Esophagus squamous epithelium (tissue), 5 donors: ENCODE measurements at regions not wholly inside any gene's neighbourhood (a gene's known extent, or its start where the extent isn't known, plus 50 kb on each side); places are given as distances from the start of the nearest gene placed in this dataset.

Experiments
- DNase-seq: peaks from one replicate; lab custom pipeline; 2025; lab: John Stamatoyannopoulos, UW
- H3K27ac ChIP-seq, 4 donors: fragments of 200-600 bp; sonication (generic); one replicate each; pipeline ENCODE4 v1.5.1; 2016 to 2019; ENCODE audit warnings: mild to moderate bottlenecking in 1 of 4
- H3K27me3 ChIP-seq, 4 donors: fragments of 200-600 bp; sonication (generic); 1 replicate in 3 of 4; 2 replicates in 1 of 4; pipeline versions ENCODE4 v1.5.1 to v1.6.0; 2017 to 2021; ENCODE audit warnings: antibody characterized with exemption in 1 of 4
- H3K36me3 ChIP-seq, 3 donors: fragments of 200-600 bp; sonication (generic); one replicate each; pipeline ENCODE4 v1.5.1; 2016 to 2019
- H3K4me1 ChIP-seq, 3 donors: fragments of 200-600 bp; sonication (generic); one replicate each; pipeline ENCODE4 v1.5.1; 2017 to 2019
- H3K4me3 ChIP-seq, 4 donors: fragments of 200-600 bp; sonication (generic); 1 replicate in 3 of 4; 2 replicates in 1 of 4; pipeline ENCODE4 v1.5.1; 2016 to 2019; ENCODE audit warnings: mild to moderate bottlenecking in 2 of 4, moderate library complexity in 1 of 4
- H3K9me3 ChIP-seq, 3 donors: fragments of 200-600 bp; sonication (generic); one replicate each; pipeline ENCODE4 v1.5.1; 2016 to 2019
- POLR2A ChIP-seq, 4 donors: fragments of 450-650 bp; IDR thresholded peaks; one replicate each; pipeline ENCODE4 v1.6.1; 2017; ENCODE audit warnings: antibody characterized with exemption in 4 of 4, mild to moderate bottlenecking in 4 of 4, moderate library complexity in 3 of 4
- WGBS, 2 donors: methylation state at CpG; one replicate each; pipeline ENCODE4 v1.1.5; 2018; 5-methylcytosine and 5-hydroxymethylcytosine counted together
- intact Hi-C: fragments of 100-400 bp; cut with DNase I; formaldehyde crosslinking; loops from one replicate; pipeline ENCODE4 v1.15.0; 2022
- TF ChIP-seq, protein P1 (sequence below), 6 experiments: fragments of 450-650 bp in 4 of 6; fragments of 200-600 bp in 2 of 6; sonication (generic) in 2 of 6; IDR thresholded peaks; one replicate each; pipeline ENCODE4 v1.5.1; 2016 to 2019; ENCODE audit warnings: antibody characterized with exemption in 6 of 6, mild to moderate bottlenecking in 4 of 6, moderate library complexity in 4 of 6
- donor health status: DM: yes; HTN: yes; CAD: no.

DNA sequence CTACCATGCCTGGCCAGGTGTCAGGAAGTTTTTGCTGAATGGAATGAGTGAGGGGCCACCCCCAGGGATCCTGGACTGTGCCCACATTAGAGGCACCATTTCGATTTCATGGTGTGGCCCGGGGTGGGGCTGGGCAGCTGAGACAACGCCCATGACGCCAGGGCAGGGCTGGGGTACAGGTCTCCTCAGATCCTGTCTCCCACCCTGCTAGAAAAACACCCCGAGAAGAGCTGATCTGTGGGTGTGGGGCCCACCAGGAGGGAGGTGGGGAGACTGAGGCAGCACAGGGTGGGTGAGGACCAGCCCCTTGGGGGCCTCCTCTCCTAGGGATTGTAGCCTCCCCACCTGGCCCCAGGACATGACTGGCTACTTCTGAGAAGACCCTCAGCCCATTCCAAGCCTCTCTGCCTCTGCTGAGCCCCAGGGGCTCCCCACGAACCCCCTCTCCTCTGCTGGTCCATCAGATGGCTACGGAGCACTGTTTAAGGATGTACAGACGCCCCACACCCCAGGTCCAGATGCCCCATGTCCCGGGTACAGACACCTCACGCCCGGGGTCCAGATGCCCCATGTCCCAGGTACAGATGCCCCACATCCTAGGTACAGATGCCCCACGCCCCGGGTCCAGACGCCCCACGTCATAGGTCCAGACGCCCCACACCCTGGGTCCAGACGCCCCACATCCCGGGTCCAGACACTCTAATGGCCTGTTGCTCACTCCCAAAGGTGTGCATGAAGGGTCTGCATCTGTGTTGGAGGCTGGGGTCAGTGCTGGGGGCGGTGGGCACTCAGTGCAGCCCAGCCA lies 99.4 kb downstream of the MICALL2 start:
- TF ChIP-seq, protein P1, sequence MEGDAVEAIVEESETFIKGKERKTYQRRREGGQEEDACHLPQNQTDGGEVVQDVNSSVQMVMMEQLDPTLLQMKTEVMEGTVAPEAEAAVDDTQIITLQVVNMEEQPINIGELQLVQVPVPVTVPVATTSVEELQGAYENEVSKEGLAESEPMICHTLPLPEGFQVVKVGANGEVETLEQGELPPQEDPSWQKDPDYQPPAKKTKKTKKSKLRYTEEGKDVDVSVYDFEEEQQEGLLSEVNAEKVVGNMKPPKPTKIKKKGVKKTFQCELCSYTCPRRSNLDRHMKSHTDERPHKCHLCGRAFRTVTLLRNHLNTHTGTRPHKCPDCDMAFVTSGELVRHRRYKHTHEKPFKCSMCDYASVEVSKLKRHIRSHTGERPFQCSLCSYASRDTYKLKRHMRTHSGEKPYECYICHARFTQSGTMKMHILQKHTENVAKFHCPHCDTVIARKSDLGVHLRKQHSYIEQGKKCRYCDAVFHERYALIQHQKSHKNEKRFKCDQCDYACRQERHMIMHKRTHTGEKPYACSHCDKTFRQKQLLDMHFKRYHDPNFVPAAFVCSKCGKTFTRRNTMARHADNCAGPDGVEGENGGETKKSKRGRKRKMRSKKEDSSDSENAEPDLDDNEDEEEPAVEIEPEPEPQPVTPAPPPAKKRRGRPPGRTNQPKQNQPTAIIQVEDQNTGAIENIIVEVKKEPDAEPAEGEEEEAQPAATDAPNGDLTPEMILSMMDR (IDR thresholded peaks at IDR 0.05): no peak
- no peak for TF ChIP-seq POLR2A (IDR thresholded peaks at IDR 0.05)
- H3K36me3 ChIP-seq: no peaks in the 10 kb centered on the region
- 83% methylated on average over 6 to 7 of the region's 19 CpGs for WGBS, 2 donors
- no peak for DNase-seq
- no peaks in the 10 kb centered on the region for H3K9me3 ChIP-seq
- no peaks in the 10 kb centered on the region for H3K4me1 ChIP-seq
- H3K27ac ChIP-seq: no peak overlapping the region
- no peak overlapping the region for H3K4me3 ChIP-seq
- peaks cover 0 to 40% (median 2%) of the 10 kb centered on the region in 4 donors for H3K27me3 ChIP-seq
- intact Hi-C loops: no loop called here

DNA sequence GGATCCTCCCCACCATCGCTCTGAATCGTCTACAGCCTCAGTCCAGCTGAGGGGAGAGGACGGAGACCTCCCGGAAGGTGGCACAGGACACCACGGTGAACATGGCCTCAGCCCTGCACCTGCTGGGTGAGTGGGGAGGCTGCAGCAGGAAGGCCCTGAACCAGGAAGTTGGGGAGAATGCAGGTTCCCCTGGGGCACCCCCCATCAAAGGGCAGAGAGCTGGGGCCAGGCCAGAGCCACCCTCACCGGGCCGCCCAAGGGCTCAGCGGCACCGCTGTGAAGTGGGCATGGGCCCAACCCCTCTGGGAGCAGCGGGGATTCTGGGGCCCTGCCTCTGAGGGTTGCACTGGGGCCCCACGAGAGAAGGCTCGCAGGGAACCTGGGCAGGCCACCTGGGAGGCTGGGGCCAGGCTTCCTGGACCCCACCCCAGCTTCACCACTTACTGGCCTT lies 98.7 kb downstream of the MICALL2 start:
- Histone ChIP-seq H3K4me1 (no peaks in the 10 kb centered on the region), H3K27ac (no peak overlapping the region), H3K36me3 (no peaks in the 10 kb centered on the region), H3K27me3 (peaks cover 0 to 40% (median 2%) of the 10 kb centered on the region in 4 donors), H3K9me3 (no peaks in the 10 kb centered on the region), H3K4me3 (no peak overlapping the region)
- TF ChIP-seq, protein P1 (IDR thresholded peaks at IDR 0.05): no peak
- TF ChIP-seq POLR2A (IDR thresholded peaks at IDR 0.05): no peak
- 87% methylated on average over 3 of the region's 12 CpGs; no CpG with 5 or more reads in 1 of the 2 donors for WGBS, 2 donors
- intact Hi-C loops: no loop called here
- no peak for DNase-seq

DNA sequence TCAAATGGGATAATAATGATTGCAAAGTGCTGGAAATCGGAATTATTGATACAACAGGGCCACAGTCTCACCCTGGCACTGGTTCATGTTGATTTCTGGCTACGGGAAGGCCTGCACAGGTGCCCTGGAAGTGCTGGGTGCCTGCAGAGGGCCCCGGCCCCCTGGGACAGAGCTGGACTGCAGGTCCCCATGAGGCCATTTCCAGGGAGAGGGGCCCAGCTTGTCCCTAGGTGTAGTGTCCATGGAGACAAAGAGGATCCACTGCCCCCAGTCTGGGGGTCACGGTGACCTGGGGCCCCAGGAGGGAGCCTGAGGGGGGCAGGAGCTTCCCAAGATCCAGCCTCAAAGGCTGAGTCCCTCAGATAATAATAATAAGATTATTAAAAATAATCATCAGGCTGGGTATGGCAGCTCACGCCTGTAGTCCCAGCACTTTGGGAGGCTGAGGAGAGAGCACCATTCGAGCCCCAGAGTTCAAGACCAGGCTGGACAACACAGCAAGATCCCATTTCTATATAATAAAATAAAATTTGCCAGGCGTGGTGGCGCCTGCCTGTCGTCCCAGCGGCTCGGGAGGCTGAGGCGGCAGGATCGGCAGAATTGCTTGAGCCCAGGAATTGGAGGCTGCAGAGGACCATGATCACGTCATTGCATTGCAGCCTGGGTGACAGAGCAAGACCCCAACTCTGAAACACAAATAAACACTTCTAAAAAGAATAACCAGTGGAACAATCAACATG lies 98.1 kb downstream of the MICALL2 start:
- H3K4me3 ChIP-seq: no peak overlapping the region
- TF ChIP-seq, protein P1 (IDR thresholded peaks at IDR 0.05): no peak
- TF ChIP-seq POLR2A (IDR thresholded peaks at IDR 0.05): no peak
- intact Hi-C loops: no loop called here
- H3K27ac ChIP-seq: no peak overlapping the region
- DNase-seq: no peak
- H3K9me3 ChIP-seq: peaks cover 0 to 5% (median 0%) of the 10 kb centered on the region in 3 donors
- WGBS, 2 donors: 95 to 96% methylated on average over 7 to 10 of the region's 14 CpGs
- peaks cover 0 to 40% (median 2%) of the 10 kb centered on the region in 4 donors for H3K27me3 ChIP-seq
- H3K36me3 ChIP-seq: no peaks in the 10 kb centered on the region
- H3K4me1 ChIP-seq: no peaks in the 10 kb centered on the region

DNA sequence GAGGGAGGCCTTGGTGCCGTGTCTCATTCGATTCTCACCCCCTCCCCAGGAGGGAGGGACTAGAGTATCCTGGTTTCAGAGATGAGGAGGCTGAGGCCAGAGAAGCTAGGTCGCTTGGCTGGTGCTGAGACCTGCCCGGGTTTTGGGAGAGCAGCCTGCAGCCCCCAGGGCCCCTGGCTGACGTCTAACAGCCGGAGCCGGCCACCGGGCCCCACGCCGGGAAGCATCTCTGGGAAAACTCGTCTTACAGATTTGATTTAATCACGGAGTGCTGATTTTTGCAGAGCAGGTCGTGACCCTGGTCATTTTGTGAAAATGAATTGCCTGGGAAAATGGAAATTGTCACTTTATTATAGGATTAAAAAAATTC lies 97.5 kb downstream of the MICALL2 start:
- Histone ChIP-seq H3K4me1 (no peaks in the 10 kb centered on the region), H3K27ac (no peak overlapping the region), H3K36me3 (no peaks in the 10 kb centered on the region), H3K4me3 (no peak overlapping the region), H3K27me3 (peaks cover 0 to 40% (median 3%) of the 10 kb centered on the region in 4 donors), H3K9me3 (peaks cover 0 to 7% (median 0%) of the 10 kb centered on the region in 3 donors)
- TF ChIP-seq, protein P1 (IDR thresholded peaks at IDR 0.05): no peak
- TF ChIP-seq POLR2A (IDR thresholded peaks at IDR 0.05): no peak
- 37% methylated on average over 5 of the region's 13 CpGs; no CpG with 5 or more reads in 1 of the 2 donors for WGBS, 2 donors
- intact Hi-C loops: no loop called here
- no peak for DNase-seq

DNA sequence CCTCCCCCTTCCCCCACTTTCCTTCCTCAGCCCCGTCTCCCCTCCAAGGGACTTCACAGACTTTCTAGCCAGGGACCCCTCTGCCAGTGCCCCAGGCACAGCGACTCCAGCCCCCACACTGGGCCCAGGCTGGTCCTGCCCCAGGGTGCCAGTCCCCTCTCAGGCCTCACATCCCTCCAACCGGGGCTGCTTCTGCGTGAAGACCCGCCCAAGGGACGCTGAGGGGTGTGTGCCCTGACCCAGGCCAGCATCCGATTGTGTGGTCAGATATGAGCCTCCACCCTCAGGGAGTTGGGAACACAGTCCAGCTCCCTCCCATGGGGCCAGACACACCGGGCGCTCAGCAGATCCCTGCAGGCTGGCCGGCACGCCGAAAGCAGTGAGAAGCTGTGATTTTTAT lies 97.0 kb downstream of the MICALL2 start:
- Histone ChIP-seq H3K27me3 (peaks cover 0 to 40% (median 3%) of the 10 kb centered on the region in 4 donors), H3K27ac (no peak overlapping the region), H3K9me3 (peaks cover 0 to 7% (median 0%) of the 10 kb centered on the region in 3 donors), H3K36me3 (no peaks in the 10 kb centered on the region), H3K4me1 (no peaks in the 10 kb centered on the region), H3K4me3 (no peak overlapping the region)
- intact Hi-C loops: no loop called here
- no CpG with 5 or more reads among the region's 12 CpGs for WGBS, 2 donors
- DNase-seq: no peak
- TF ChIP-seq POLR2A (IDR thresholded peaks at IDR 0.05): no peak
- TF ChIP-seq, protein P1 (IDR thresholded peaks at IDR 0.05): no peak
